ENCODE measurements at regions not wholly inside any gene's neighbourhood (a gene's known extent, or its start where the extent isn't known, plus 50 kb on each side); places are given as distances from the start of the nearest gene placed in this dataset.
A peak's percentile ranks its signal among the peaks of the same experiment; 100 is the strongest.
"Not testable (repeated sequence)": the region's sequence is repeated elsewhere in the genome, so short reads cannot be mapped to it uniquely, and the experiment has no call there.

GRCh38 chr3:187858711-187859110 is 113.4 kb upstream of the BCL6 start:
- Histone ChIP-seq H3K27me3 (no peaks in the 10 kb centered on the region), H3K36me3 (no peaks in the 10 kb centered on the region), H3K27ac (peak overlapping the region in 2 of 4 donors; percentile 4 to 72), H3K9me3 (peaks cover 0 to 9% (median 4%) of the 10 kb centered on the region in 4 donors), H3K4me1 (no peaks in the 10 kb centered on the region), H3K4me3 (no peak overlapping the region)
- DNase-seq (ENCODE audit: low spot score in 2 of 2), result no peak
- WGBS, 2 donors, result 97% methylated on average over 2 of the region's 2 CpGs
- TF ChIP-seq CTCF (IDR thresholded peaks at IDR 0.05) (no peak), EP300 (IDR thresholded peaks at IDR 0.05) (no peak), POLR2A (IDR thresholded peaks at IDR 0.05) (no peak)

GRCh38 chr3:187862701-187863277 is 117.5 kb upstream of the BCL6 start:
- not testable (repeated sequence) for H3K4me3 ChIP-seq; H3K9me3 ChIP-seq; H3K27me3 ChIP-seq; H3K36me3 ChIP-seq; H3K27ac ChIP-seq; DNase-seq (ENCODE audit: low spot score in 2 of 2); H3K4me1 ChIP-seq
- WGBS, 2 donors, result 67 to 80% methylated on average over 1 to 21 of the region's 22 CpGs

- H3K27ac ChIP-seq, result no peak overlapping the region
- TF ChIP-seq POLR2A (IDR thresholded peaks at IDR 0.05) (no peak), CTCF (IDR thresholded peaks at IDR 0.05) (no peak), EP300 (IDR thresholded peaks at IDR 0.05) (no peak)
- 86 to 93% methylated on average over 5 of the region's 5 CpGs for WGBS, 2 donors
Measured at GRCh38 chr3:187870360-187871203, 125.3 kb upstream of the BCL6 start.

GRCh38 chr3:187871204-187871591 is 125.9 kb upstream of the BCL6 start:
- Histone ChIP-seq H3K4me3 (no peak overlapping the region), H3K4me1 (no peaks in the 10 kb centered on the region), H3K9me3 (no peaks in the 10 kb centered on the region), H3K36me3 (no peaks in the 10 kb centered on the region), H3K27ac (no peak overlapping the region), H3K27me3 (no peaks in the 10 kb centered on the region)
- TF ChIP-seq EP300 (IDR thresholded peaks at IDR 0.05) (no peak), POLR2A (IDR thresholded peaks at IDR 0.05) (no peak), CTCF (IDR thresholded peaks at IDR 0.05) (no peak)
- no peak for DNase-seq (ENCODE audit: low spot score in 2 of 2)

More at GRCh38 chr3:187870360-187871203, 125.3 kb upstream of the BCL6 start:
- no peak for DNase-seq (ENCODE audit: low spot score in 2 of 2)
- no peaks in the 10 kb centered on the region for H3K36me3 ChIP-seq
- no peaks in the 10 kb centered on the region for H3K4me1 ChIP-seq
- no peaks in the 10 kb centered on the region for H3K9me3 ChIP-seq
- H3K4me3 ChIP-seq, result no peak overlapping the region
- no peaks in the 10 kb centered on the region for H3K27me3 ChIP-seq

- H3K27me3 ChIP-seq, result no peaks in the 10 kb centered on the region
Measured at GRCh38 chr3:187871848-187872247, 126.6 kb upstream of the BCL6 start.

More at GRCh38 chr3:187871848-187872247, 126.6 kb upstream of the BCL6 start:
- Histone ChIP-seq H3K4me3 (no peak overlapping the region), H3K9me3 (no peaks in the 10 kb centered on the region), H3K4me1 (no peaks in the 10 kb centered on the region), H3K27ac (no peak overlapping the region), H3K36me3 (no peaks in the 10 kb centered on the region)
- no peak for DNase-seq (ENCODE audit: low spot score in 2 of 2)
- no peak for TF ChIP-seq POLR2A (IDR thresholded peaks at IDR 0.05)
- no peak for TF ChIP-seq CTCF (IDR thresholded peaks at IDR 0.05)
- TF ChIP-seq EP300 (IDR thresholded peaks at IDR 0.05), result no peak
- 69 to 76% methylated on average over 1 of the region's 1 CpG for WGBS, 2 donors
